ENCODE measurements at regions not wholly inside any gene's neighbourhood (a gene's known extent, or its start where the extent isn't known, plus 50 kb on each side); places are given as distances from the start of the nearest gene placed in this dataset.
"Not testable (repeated sequence)": the region's sequence is repeated elsewhere in the genome, so short reads cannot be mapped to it uniquely, and the experiment has no call there.

- TF ChIP-seq CTCF (IDR thresholded peaks at IDR 0.05 in 2 of 3, conservative IDR thresholded peaks at IDR 0.05 in 1 of 3; ENCODE audit: control insufficient read depth in 2 of 3, extremely low read depth in 1 of 3, insufficient read depth in 1 of 3, low read depth in 3 of 3, low read length in 3 of 3); TAF1 (IDR thresholded peaks at IDR 0.05; ENCODE audit: borderline replicate concordance, low read depth, low read length); E4F1 (IDR thresholded peaks at IDR 0.05; ENCODE audit: borderline replicate concordance, partially characterized antibody); EP300 (IDR thresholded peaks at IDR 0.05; ENCODE audit: borderline replicate concordance in 1 of 2, control insufficient read depth in 1 of 2, low read depth in 2 of 2, low read length in 2 of 2); ETV6 (conservative IDR thresholded peaks at IDR 0.05 in 1 of 2, IDR thresholded peaks at IDR 0.05 in 1 of 2; ENCODE audit: borderline replicate concordance in 1 of 2, low read depth in 1 of 2); JUND (IDR thresholded peaks at IDR 0.05; ENCODE audit: low read depth, low read length); EZH2 (IDR thresholded peaks at IDR 0.05; ENCODE audit: borderline replicate concordance, control insufficient read depth, low read depth, low read length); RCOR1 (conservative IDR thresholded peaks at IDR 0.05; ENCODE audit: low read depth, low read length); POLR2A (IDR thresholded peaks at IDR 0.05; ENCODE audit: low read depth, low read length); SKIL (IDR thresholded peaks at IDR 0.05; ENCODE audit: low read depth, poor library complexity, severe bottlenecking); NFIC (IDR thresholded peaks at IDR 0.05; ENCODE audit: low read depth, low read length); REST (IDR thresholded peaks at IDR 0.05; ENCODE audit: low read depth, low read length); NRF1 (conservative IDR thresholded peaks at IDR 0.05; ENCODE audit: low read depth, low read length): not testable (repeated sequence)
Measured at GRCh38 chr6:81344026-81344425, 408.5 kb downstream of the TENT5A start.
